ENCODE measurements at regions not wholly inside any gene's neighbourhood (a gene's known extent, or its start where the extent isn't known, plus 50 kb on each side); places are given as distances from the start of the nearest gene placed in this dataset.

- no peak for TF ChIP-seq CTCF (IDR thresholded peaks at IDR 0.05)
- TF ChIP-seq POLR2AphosphoS5 (IDR thresholded peaks at IDR 0.05): no peak
- TF ChIP-seq POLR2A (IDR thresholded peaks at IDR 0.05): no peak
- no peak for TF ChIP-seq EP300 (IDR thresholded peaks at IDR 0.05)
Measured at GRCh38 chr11:127358160-127358559, 357.6 kb upstream of the KIRREL3 start.

Data from suprapubic skin (tissue), 4 donors.